ENCODE measurements at regions not wholly inside any gene's neighbourhood (a gene's known extent, or its start where the extent isn't known, plus 50 kb on each side); places are given as distances from the start of the nearest gene placed in this dataset.

DNA sequence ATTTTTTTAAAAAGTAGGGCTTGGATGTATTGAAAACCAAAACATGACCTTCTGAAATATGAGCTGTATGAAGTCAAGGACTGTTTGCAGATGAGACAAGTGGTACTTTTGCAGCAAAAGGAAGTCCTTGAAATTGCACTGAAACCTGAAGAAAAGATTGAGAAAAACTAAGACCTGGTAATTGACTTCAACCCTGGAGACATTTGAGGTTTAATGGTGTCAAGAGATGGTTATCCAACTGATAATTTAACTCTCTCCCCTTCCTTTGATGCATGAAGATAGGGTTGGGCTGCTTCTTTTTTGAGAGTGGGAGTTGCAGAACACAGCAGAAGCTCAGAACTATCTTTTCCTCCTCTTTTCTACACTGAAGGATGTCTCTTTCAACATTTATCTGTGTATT is 180.9 kb upstream of the DTNBP1 start:
- TF ChIP-seq, protein P1, sequence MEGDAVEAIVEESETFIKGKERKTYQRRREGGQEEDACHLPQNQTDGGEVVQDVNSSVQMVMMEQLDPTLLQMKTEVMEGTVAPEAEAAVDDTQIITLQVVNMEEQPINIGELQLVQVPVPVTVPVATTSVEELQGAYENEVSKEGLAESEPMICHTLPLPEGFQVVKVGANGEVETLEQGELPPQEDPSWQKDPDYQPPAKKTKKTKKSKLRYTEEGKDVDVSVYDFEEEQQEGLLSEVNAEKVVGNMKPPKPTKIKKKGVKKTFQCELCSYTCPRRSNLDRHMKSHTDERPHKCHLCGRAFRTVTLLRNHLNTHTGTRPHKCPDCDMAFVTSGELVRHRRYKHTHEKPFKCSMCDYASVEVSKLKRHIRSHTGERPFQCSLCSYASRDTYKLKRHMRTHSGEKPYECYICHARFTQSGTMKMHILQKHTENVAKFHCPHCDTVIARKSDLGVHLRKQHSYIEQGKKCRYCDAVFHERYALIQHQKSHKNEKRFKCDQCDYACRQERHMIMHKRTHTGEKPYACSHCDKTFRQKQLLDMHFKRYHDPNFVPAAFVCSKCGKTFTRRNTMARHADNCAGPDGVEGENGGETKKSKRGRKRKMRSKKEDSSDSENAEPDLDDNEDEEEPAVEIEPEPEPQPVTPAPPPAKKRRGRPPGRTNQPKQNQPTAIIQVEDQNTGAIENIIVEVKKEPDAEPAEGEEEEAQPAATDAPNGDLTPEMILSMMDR (IDR thresholded peaks at IDR 0.05; ENCODE audit: borderline replicate concordance, control extremely low read depth, extremely low read depth, insufficient read depth, missing control alignments): no peak
- in situ Hi-C loops (cut with MboI; ENCODE audit: low sequenced_read_pairs, unreplicated experiment): no loop called here
- no peak for DNase-seq (ENCODE audit: low spot score)

DNA sequence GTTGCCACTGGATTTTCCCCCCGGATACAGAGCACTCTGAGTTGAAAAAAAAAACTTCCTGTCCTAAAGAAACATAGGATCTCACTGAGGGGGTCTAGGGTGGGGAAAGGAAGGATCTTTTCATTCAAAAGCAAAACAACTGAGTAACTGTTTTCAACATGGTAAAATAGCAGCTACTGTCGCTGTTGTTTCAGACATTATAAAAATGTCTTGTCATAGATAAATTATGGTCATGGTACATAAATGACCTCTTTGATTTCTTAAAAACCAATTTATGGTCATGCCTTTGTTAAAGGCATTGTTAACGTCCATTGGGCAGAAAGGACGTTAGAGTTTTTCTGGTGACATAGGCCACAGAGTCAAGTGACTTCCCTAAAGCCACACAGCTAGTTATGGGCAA is 180.4 kb upstream of the DTNBP1 start:
- in situ Hi-C loops (cut with MboI; ENCODE audit: low sequenced_read_pairs, unreplicated experiment): no loop called here
- no peak for DNase-seq (ENCODE audit: low spot score)
- TF ChIP-seq, protein P1 (IDR thresholded peaks at IDR 0.05; ENCODE audit: borderline replicate concordance, control extremely low read depth, extremely low read depth, insufficient read depth, missing control alignments): no peak

DNA sequence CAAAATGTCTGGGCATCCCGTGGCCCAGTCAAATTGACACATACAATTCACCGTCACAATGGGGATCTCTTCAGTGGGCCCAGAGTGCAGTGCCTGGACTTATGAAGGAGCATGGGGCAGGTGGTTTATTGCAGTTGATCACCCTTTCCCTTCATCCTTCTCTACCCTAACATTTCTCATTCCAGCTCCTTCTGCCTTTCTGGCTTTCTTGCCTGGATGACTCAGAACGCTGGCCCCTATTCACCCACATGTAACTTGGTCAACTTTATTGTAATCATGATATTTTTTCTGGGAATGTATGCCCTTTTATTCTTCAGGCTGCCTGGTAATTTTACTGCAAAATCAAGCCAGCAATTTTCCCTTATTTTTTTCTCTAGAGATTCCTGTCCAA is 179.9 kb upstream of the DTNBP1 start:
- TF ChIP-seq, protein P1 (IDR thresholded peaks at IDR 0.05; ENCODE audit: borderline replicate concordance, control extremely low read depth, extremely low read depth, insufficient read depth, missing control alignments): no peak
- in situ Hi-C loops (cut with MboI; ENCODE audit: low sequenced_read_pairs, unreplicated experiment): no loop called here
- no peak for DNase-seq (ENCODE audit: low spot score)

DNA sequence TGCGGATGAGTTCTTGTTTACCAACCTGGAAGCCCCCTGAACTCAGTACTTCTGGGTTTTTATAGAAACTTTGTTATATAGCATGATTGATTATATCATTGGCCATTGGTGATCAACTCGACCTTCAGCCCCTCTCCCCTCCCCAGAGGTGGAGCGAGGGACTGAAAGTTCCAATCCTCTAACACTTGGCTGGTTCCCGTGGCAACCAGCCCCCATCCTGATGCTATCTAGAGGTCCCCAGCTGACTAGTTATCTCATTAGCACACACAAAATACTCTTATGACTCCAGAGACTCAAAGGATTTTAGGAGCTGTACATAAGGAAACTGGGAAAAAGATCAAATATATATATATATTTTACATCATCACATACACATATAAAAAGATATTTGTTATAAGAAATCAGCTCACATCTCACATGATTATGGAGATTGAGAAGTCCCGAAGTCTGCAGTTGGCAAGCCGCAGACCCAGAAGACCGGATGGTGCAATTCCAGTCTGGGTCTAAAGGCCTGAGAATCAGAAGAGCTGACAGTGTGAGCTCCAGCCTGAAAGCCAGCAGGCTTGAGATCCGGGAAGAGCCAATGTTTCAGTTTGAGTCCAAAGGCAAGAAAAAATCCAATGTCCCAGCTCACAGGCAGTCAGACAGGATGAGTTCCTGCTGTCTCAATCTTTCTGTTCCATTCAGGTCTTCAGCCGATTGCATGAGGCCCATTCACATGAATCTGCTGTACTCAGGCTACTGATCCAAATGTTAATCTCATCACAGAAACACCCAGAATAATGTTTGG is 179.3 kb upstream of the DTNBP1 start:
- TF ChIP-seq, protein P1 (IDR thresholded peaks at IDR 0.05; ENCODE audit: borderline replicate concordance, control extremely low read depth, extremely low read depth, insufficient read depth, missing control alignments): no peak
- in situ Hi-C loops (cut with MboI; ENCODE audit: low sequenced_read_pairs, unreplicated experiment): no loop called here

DNA sequence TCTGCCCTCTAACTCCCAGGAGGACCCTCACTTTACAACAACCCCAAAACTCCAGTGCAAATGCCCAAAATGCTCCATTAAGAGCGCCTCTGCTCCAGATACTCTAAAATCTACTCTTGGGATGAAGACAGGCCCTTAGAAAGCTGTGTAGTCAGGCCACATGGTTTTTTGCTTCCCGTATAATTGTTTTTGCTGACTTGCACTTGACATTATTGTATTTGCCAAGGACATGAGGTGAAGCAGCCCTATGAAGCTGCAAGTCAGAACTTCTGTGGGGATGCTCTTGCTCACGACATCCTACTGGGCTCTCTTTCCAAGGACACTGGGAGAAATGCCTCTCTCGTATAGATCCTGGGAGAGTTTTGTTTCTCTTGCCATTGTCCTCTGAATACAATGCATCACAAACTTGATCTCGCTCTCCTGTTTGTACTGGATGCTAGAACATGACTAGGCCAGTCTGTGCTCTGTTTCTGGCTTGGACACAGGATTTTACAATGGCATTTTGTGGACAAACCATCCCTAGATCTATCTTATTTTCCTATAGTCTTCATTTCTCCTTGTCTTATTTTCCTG is 177.2 kb upstream of the DTNBP1 start:
- no peak for DNase-seq (ENCODE audit: low spot score)
- TF ChIP-seq, protein P1 (IDR thresholded peaks at IDR 0.05; ENCODE audit: borderline replicate concordance, control extremely low read depth, extremely low read depth, insufficient read depth, missing control alignments): no peak
- in situ Hi-C loops (cut with MboI; ENCODE audit: low sequenced_read_pairs, unreplicated experiment): no loop called here

More for the DNA sequence above, 179.3 kb upstream of the DTNBP1 start:
- DNase-seq (ENCODE audit: low spot score): no peak

DNA sequence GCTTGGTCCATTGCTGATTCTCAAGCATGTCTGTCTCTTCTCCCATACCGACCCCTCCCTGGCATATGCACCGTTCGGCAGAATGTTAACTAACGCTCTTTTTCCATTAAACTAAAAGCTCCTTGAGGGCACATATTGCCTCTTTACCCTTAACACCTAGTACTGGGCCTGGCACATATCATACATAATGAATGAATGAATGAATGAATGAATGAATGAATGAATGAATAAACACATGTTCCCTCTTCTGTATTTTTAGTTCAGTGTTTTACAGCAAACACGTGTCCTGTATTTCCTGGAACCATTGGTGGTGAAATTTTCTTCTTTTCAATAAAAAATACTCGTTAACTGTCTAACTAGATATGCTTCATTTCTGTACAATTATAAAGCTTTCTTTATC is 174.4 kb upstream of the DTNBP1 start:
- no peak for DNase-seq (ENCODE audit: low spot score)
- TF ChIP-seq, protein P1 (IDR thresholded peaks at IDR 0.05; ENCODE audit: borderline replicate concordance, control extremely low read depth, extremely low read depth, insufficient read depth, missing control alignments): no peak
- in situ Hi-C loops (cut with MboI; ENCODE audit: low sequenced_read_pairs, unreplicated experiment): no loop called here

Measured in GM13976 (cell line).